ENCODE measurements at regions not wholly inside any gene's neighbourhood (a gene's known extent, or its start where the extent isn't known, plus 50 kb on each side); places are given as distances from the start of the nearest gene placed in this dataset.
"Not testable (repeated sequence)": the region's sequence is repeated elsewhere in the genome, so short reads cannot be mapped to it uniquely, and the experiment has no call there.

GRCh38 chr10:81498011-81498551 lies 376.9 kb upstream of the NRG3 start:
- no peak for DNase-seq

- no peak for DNase-seq
These were observed 372.2 kb upstream of the NRG3 start for GRCh38 chr10:81502677-81503359.

GRCh38 chr10:81505777-81506176 lies 369.2 kb upstream of the NRG3 start:
- not testable (repeated sequence) for DNase-seq

- DNase-seq = no peak
These were observed 360.2 kb upstream of the NRG3 start for GRCh38 chr10:81514811-81515210.

- DNase-seq = no peak
These were observed 354.3 kb upstream of the NRG3 start for GRCh38 chr10:81520688-81521087.

- DNase-seq = no peak
These were observed 350.5 kb upstream of the NRG3 start for GRCh38 chr10:81524467-81524866.

- no peak for DNase-seq
These were observed 342.6 kb upstream of the NRG3 start for GRCh38 chr10:81532403-81532802.

- no peak for DNase-seq
These were observed 340.0 kb upstream of the NRG3 start for GRCh38 chr10:81534991-81535390.

GRCh38 chr10:81541517-81541916 lies 333.5 kb upstream of the NRG3 start:
- no peak for DNase-seq

- no peak for DNase-seq
These were observed 328.8 kb upstream of the NRG3 start for GRCh38 chr10:81546243-81546642.

GRCh38 chr10:81548160-81548559 lies 326.8 kb upstream of the NRG3 start:
- DNase-seq = no peak

GRCh38 chr10:81564143-81564542 lies 310.9 kb upstream of the NRG3 start:
- DNase-seq = no peak

- DNase-seq = no peak
These were observed 305.5 kb upstream of the NRG3 start for GRCh38 chr10:81569488-81569887.

GRCh38 chr10:81570349-81570748 lies 304.6 kb upstream of the NRG3 start:
- no peak for DNase-seq

GRCh38 chr10:81570878-81571794 lies 303.9 kb upstream of the NRG3 start:
- no peak for DNase-seq

GRCh38 chr10:81575036-81575435 lies 300.0 kb upstream of the NRG3 start:
- no peak for DNase-seq

GRCh38 chr10:81576336-81576735 lies 298.7 kb upstream of the NRG3 start:
- no peak for DNase-seq

GRCh38 chr10:81594991-81595390 lies 280.0 kb upstream of the NRG3 start:
- no peak for DNase-seq

- DNase-seq = no peak
These were observed 274.8 kb upstream of the NRG3 start for GRCh38 chr10:81600185-81600584.

- no peak for DNase-seq
These were observed 271.8 kb upstream of the NRG3 start for GRCh38 chr10:81603106-81603620.

- not testable (repeated sequence) for DNase-seq
These were observed 230.5 kb upstream of the NRG3 start for GRCh38 chr10:81644485-81644884.

- DNase-seq = no peak
These were observed 219.0 kb upstream of the NRG3 start for GRCh38 chr10:81655986-81656385.

GRCh38 chr10:81662837-81663236 lies 212.2 kb upstream of the NRG3 start:
- no peak for DNase-seq

- not testable (repeated sequence) for DNase-seq
These were observed 210.2 kb upstream of the NRG3 start for GRCh38 chr10:81664800-81665199.
